ENCODE measurements at regions not wholly inside any gene's neighbourhood (a gene's known extent, or its start where the extent isn't known, plus 50 kb on each side); places are given as distances from the start of the nearest gene placed in this dataset.

- DNase-seq = no peak
- Histone ChIP-seq H3K4me3 (no peak overlapping the region), H3K9me3 (no peaks in the 10 kb centered on the region), H3K4me1 (no peaks in the 10 kb centered on the region), H3K36me3 (ENCODE audit: low read depth, missing control alignments) (no peaks in the 10 kb centered on the region), H3K27ac (no peak overlapping the region), H3K27me3 (no peaks in the 10 kb centered on the region)
- no peak for TF ChIP-seq POLR2A (IDR thresholded peaks at IDR 0.05)
- no peak for TF ChIP-seq CTCF (IDR thresholded peaks at IDR 0.05)
- 80% methylated on average over 3 of the region's 3 CpGs for WGBS, 2 donors
- intact Hi-C loops (cut with DNase I; ENCODE audit: low total_unique reads) = no loop called here
Observed at GRCh38 chr5:17441351-17441750, 56.7 kb upstream of the TAF11L2 start.

- no peaks in the 10 kb centered on the region for H3K9me3 ChIP-seq
- WGBS, 2 donors = 66 to 75% methylated on average over 12 to 23 of the region's 23 CpGs
- H3K4me1 ChIP-seq = no peaks in the 10 kb centered on the region
- intact Hi-C loops (cut with DNase I; ENCODE audit: low total_unique reads) = no loop called here
- DNase-seq = no peak
- no peaks in the 10 kb centered on the region for H3K27me3 ChIP-seq
- H3K36me3 ChIP-seq (ENCODE audit: low read depth, missing control alignments) = no peaks in the 10 kb centered on the region
- H3K4me3 ChIP-seq = peak overlapping the region; percentile 9 to 12
- H3K27ac ChIP-seq = no peak overlapping the region
- TF ChIP-seq POLR2A (IDR thresholded peaks at IDR 0.05) (no peak), CTCF (IDR thresholded peaks at IDR 0.05) (no peak)
Observed at GRCh38 chr5:17443333-17444130, 54.5 kb upstream of the TAF11L2 start.

GRCh38 chr5:17444496-17444895, 53.5 kb upstream of the TAF11L2 start:
- no peak overlapping the region for H3K4me3 ChIP-seq
- H3K27ac ChIP-seq = no peak overlapping the region
- H3K4me1 ChIP-seq = no peaks in the 10 kb centered on the region
- WGBS, 2 donors = 66 to 72% methylated on average over 1 of the region's 1 CpG
- no peaks in the 10 kb centered on the region for H3K9me3 ChIP-seq
- no peak for DNase-seq
- H3K36me3 ChIP-seq (ENCODE audit: low read depth, missing control alignments) = no peaks in the 10 kb centered on the region
- intact Hi-C loops (cut with DNase I; ENCODE audit: low total_unique reads) = no loop called here
- no peaks in the 10 kb centered on the region for H3K27me3 ChIP-seq
- TF ChIP-seq CTCF (IDR thresholded peaks at IDR 0.05) = no peak
- no peak for TF ChIP-seq POLR2A (IDR thresholded peaks at IDR 0.05)

DNA sequence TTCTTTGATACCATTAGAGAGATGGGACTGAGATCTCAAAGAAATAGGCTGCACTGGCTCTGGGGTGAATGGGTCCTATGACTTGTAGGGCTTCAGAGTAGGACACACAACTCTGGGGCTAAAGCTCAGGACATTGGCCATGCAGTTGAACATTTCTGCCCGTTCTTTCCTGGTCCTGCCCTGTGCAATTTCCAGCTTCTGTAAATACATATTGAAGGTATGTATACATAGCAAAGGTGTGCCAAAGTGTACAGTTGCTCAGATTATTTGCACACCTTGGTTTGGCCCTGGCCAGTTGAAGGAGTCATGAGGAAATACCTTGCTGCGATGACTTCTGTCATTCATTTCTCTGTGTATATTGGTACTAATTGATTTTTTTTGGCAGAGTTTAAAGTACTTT, 52.8 kb upstream of the TAF11L2 start:
- Histone ChIP-seq H3K9me3 (no peaks in the 10 kb centered on the region), H3K27me3 (no peaks in the 10 kb centered on the region), H3K36me3 (ENCODE audit: low read depth, missing control alignments) (no peaks in the 10 kb centered on the region), H3K27ac (no peak overlapping the region), H3K4me3 (no peak overlapping the region), H3K4me1 (no peaks in the 10 kb centered on the region)
- DNase-seq = no peak
- intact Hi-C loops (cut with DNase I; ENCODE audit: low total_unique reads) = no loop called here
- 88 to 89% methylated on average over 2 of the region's 2 CpGs for WGBS, 2 donors
- TF ChIP-seq CTCF (IDR thresholded peaks at IDR 0.05) (no peak), POLR2A (IDR thresholded peaks at IDR 0.05) (no peak)

All from testis (tissue), 2 donors.